ENCODE measurements at regions not wholly inside any gene's neighbourhood (a gene's known extent, or its start where the extent isn't known, plus 50 kb on each side); places are given as distances from the start of the nearest gene placed in this dataset.
"Not testable (repeated sequence)": the region's sequence is repeated elsewhere in the genome, so short reads cannot be mapped to it uniquely, and the experiment has no call there.

- in situ Hi-C loops (cut with HindIII; ENCODE audit: low pct_ligation_motif_present, low sequenced_read_pairs); H3K4me3 ChIP-seq (ENCODE audit: low read depth, low read length); H3K36me3 ChIP-seq (replicated peaks); H3K27me3 ChIP-seq (replicated peaks); DNase-seq; H3K27ac ChIP-seq: not testable (repeated sequence)
Observed at GRCh38 chr2:87360927-87361326, 339.3 kb upstream of the PLGLB1 start.

GRCh38 chr2:87361805-87362204 is 340.2 kb upstream of the PLGLB1 start:
- H3K27me3 ChIP-seq (replicated peaks); H3K4me3 ChIP-seq (ENCODE audit: low read depth, low read length); DNase-seq; in situ Hi-C loops (cut with HindIII; ENCODE audit: low pct_ligation_motif_present, low sequenced_read_pairs); H3K36me3 ChIP-seq (replicated peaks); H3K27ac ChIP-seq: not testable (repeated sequence)

- DNase-seq; H3K27me3 ChIP-seq (replicated peaks); H3K27ac ChIP-seq; H3K36me3 ChIP-seq (replicated peaks); H3K4me3 ChIP-seq (ENCODE audit: low read depth, low read length); in situ Hi-C loops (cut with HindIII; ENCODE audit: low pct_ligation_motif_present, low sequenced_read_pairs): not testable (repeated sequence)
Observed at GRCh38 chr2:87364379-87364778, 342.7 kb upstream of the PLGLB1 start.

GRCh38 chr2:87365038-87365437 is 343.4 kb upstream of the PLGLB1 start:
- H3K4me3 ChIP-seq (ENCODE audit: low read depth, low read length); H3K27me3 ChIP-seq (replicated peaks); in situ Hi-C loops (cut with HindIII; ENCODE audit: low pct_ligation_motif_present, low sequenced_read_pairs); H3K27ac ChIP-seq; DNase-seq; H3K36me3 ChIP-seq (replicated peaks): not testable (repeated sequence)

GRCh38 chr2:87386063-87386560 is 361.8 kb upstream of the PLGLB2 start:
- DNase-seq; H3K4me3 ChIP-seq (ENCODE audit: low read depth, low read length); in situ Hi-C loops (cut with HindIII; ENCODE audit: low pct_ligation_motif_present, low sequenced_read_pairs); H3K27me3 ChIP-seq (replicated peaks); H3K27ac ChIP-seq; H3K36me3 ChIP-seq (replicated peaks): not testable (repeated sequence)

DNA sequence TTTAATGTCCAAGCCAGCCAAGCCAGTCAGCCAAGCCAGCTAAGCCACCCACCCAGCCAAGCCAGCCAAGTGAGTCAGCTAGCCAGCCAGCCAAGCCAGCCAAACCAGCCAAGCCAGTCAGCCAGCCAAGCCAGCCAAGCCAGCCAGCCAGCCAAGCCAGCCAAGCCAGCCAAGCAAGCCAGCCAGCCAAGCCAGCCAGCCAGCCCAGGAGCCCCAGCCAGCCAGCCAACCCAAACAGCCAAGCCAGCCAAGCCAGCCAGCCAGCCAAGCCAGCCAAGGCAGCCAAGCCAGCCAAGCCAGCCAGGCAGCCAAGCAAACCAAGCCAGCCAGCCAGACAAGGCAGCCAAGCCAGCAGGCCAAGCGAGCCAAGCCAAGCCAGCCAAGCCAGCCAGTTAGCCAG is 352.1 kb upstream of the PLGLB2 start:
- H3K27me3 ChIP-seq (replicated peaks); DNase-seq; H3K27ac ChIP-seq; H3K4me3 ChIP-seq (ENCODE audit: low read depth, low read length); in situ Hi-C loops (cut with HindIII; ENCODE audit: low pct_ligation_motif_present, low sequenced_read_pairs); H3K36me3 ChIP-seq (replicated peaks): not testable (repeated sequence)

DNA sequence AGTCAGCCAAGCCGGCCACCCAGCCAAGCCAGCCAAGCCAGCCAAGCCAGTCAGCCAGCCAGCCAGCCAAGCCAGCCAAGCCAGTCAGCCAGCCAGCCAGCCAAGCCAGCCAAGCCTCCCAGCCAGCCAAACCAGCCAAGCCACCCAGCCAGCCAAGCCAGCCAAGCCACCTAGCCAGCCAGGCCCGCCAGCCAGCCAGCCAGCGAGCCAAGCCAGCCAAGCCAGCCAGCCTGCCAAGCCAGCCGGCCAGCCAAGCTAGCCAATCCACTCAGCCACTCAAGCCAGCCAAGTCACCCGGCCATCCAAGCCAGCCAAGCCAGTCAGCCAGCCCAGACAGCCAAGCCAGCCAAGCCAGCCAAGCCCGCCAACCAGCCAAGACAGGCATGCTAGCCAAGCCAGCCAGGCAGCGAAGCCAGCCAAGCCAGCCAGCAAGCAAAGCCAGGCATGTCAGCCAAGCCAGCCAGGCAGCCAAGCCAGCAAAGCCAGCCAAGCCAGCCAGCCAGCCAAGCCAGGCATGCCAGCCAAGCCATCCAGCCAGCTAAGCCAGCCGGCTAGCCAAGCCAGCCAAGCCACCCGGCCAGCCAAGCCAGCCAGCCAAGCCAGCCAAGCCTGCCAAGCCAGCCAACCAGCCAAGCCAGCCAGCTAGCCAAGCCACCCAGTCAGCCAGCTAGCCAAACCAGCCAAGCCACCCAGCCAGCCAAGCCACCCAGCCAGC is 351.2 kb upstream of the PLGLB2 start:
- H3K27ac ChIP-seq; DNase-seq; H3K27me3 ChIP-seq (replicated peaks); H3K36me3 ChIP-seq (replicated peaks); in situ Hi-C loops (cut with HindIII; ENCODE audit: low pct_ligation_motif_present, low sequenced_read_pairs); H3K4me3 ChIP-seq (ENCODE audit: low read depth, low read length): not testable (repeated sequence)

DNA sequence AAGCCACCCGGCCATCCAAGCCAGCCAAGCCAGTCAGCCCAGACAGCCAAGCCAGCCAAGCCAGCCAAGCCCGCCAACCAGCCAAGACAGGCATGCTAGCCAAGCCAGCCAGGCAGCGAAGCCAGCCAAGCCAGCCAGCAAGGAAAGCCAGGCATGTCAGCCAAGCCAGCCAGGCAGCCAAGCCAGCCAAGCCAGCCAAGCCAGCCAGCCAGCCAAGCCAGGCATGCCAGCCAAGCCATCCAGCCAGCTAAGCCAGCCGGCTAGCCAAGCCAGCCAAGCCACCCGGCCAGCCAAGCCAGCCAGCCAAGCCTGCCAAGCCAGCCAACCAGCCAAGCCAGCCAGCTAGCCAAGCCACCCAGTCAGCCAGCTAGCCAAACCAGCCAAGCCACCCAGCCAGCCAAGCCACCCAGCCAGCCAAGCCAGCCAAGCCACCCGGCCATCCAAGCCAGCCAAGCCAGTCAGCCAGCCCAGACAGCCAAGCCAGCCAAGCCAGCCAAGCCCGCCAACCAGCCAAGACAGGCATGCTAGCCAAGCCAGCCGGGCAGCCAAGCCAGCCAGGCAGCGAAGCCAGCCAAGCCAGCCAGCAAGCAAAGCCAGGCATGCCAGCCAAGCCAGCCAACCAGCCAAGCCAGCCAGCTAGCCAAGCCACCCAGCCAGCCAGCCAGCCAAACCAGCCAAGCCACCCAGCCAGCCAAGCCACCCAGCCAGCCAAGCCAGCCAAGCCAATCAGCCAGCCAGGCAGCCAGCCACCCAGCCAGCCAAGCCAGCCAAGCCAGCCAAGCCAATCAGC is 350.4 kb upstream of the PLGLB2 start:
- H3K4me3 ChIP-seq (ENCODE audit: low read depth, low read length); H3K36me3 ChIP-seq (replicated peaks); in situ Hi-C loops (cut with HindIII; ENCODE audit: low pct_ligation_motif_present, low sequenced_read_pairs); H3K27ac ChIP-seq; DNase-seq; H3K27me3 ChIP-seq (replicated peaks): not testable (repeated sequence)

GRCh38 chr2:87398567-87399305 is 349.2 kb upstream of the PLGLB2 start:
- in situ Hi-C loops (cut with HindIII; ENCODE audit: low pct_ligation_motif_present, low sequenced_read_pairs); H3K4me3 ChIP-seq (ENCODE audit: low read depth, low read length); H3K36me3 ChIP-seq (replicated peaks); H3K27me3 ChIP-seq (replicated peaks); DNase-seq; H3K27ac ChIP-seq: not testable (repeated sequence)

GRCh38 chr2:87401726-87402345 is 346.1 kb upstream of the PLGLB2 start:
- in situ Hi-C loops (cut with HindIII; ENCODE audit: low pct_ligation_motif_present, low sequenced_read_pairs) = no loop called here
- no peak for TF ChIP-seq CTCF (IDR thresholded peaks at IDR 0.05; ENCODE audit: low read depth, low read length, missing control alignments)
- Histone ChIP-seq H3K27ac (no peak overlapping the region), H3K4me3 (ENCODE audit: low read depth, low read length) (no peak overlapping the region), H3K36me3 (replicated peaks) (no peaks in the 10 kb centered on the region), H3K27me3 (replicated peaks) (no peaks in the 10 kb centered on the region)
- DNase-seq = no peak
